ENCODE measurements at regions not wholly inside any gene's neighbourhood (a gene's known extent, or its start where the extent isn't known, plus 50 kb on each side); places are given as distances from the start of the nearest gene placed in this dataset.

DNA sequence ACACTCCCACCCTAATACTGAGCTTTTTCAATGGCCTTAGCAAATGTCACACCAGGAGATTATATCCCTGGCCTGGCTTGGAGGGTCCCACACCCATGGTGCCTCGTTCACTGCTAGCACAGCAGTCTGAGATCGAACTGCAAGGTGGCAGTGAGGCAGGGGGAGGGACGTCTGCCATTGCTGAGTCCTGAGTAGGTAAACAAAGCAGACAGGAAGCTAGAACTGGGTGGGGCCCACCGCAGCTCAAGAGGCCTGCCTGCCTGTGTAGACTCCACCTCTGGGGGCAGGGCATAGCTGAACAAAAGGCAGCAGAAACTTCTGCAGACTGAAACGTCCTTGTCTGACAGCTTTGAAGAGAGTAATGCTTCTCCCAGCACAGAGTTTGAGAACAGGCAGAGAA, 338.9 kb upstream of the MBL2 start:
- intact Hi-C loops (cut with micrococcal nuclease), result no loop called here
- no peak overlapping the region for H3K4me3 Mint-ChIP-seq
- DNase-seq (peak; percentile 22), ATAC-seq (no peak)
- peaks cover 19% of the 10 kb centered on the region for H3K9me3 Mint-ChIP-seq
- ChIA-PET CTCF (no interaction called here), POLR2A (no interaction called here)
- no peak for TF ChIP-seq CTCF (IDR thresholded peaks at IDR 0.05)
- no peaks in the 10 kb centered on the region for H3K27me3 Mint-ChIP-seq
- H3K36me3 Mint-ChIP-seq (ENCODE audit: low read depth), result no peaks in the 10 kb centered on the region
- H3K4me1 Mint-ChIP-seq (ENCODE audit: low read depth), result no peaks in the 10 kb centered on the region
- no peak overlapping the region for H3K27ac Mint-ChIP-seq

GRCh38 chr10:53109320-53109719, 336.7 kb upstream of the MBL2 start:
- intact Hi-C loops (cut with micrococcal nuclease), result no loop called here
- Mint-ChIP-seq H3K9me3 (peaks cover 12% of the 10 kb centered on the region), H3K36me3 (ENCODE audit: low read depth) (no peaks in the 10 kb centered on the region), H3K27me3 (no peaks in the 10 kb centered on the region), H3K4me3 (no peak overlapping the region), H3K27ac (no peak overlapping the region), H3K4me1 (ENCODE audit: low read depth) (no peaks in the 10 kb centered on the region)
- DNase-seq (no peak), ATAC-seq (no peak)
- POLR2A ChIA-PET, result no interaction called here
- TF ChIP-seq CTCF (IDR thresholded peaks at IDR 0.05), result no peak
- CTCF ChIA-PET, result no interaction called here

DNA sequence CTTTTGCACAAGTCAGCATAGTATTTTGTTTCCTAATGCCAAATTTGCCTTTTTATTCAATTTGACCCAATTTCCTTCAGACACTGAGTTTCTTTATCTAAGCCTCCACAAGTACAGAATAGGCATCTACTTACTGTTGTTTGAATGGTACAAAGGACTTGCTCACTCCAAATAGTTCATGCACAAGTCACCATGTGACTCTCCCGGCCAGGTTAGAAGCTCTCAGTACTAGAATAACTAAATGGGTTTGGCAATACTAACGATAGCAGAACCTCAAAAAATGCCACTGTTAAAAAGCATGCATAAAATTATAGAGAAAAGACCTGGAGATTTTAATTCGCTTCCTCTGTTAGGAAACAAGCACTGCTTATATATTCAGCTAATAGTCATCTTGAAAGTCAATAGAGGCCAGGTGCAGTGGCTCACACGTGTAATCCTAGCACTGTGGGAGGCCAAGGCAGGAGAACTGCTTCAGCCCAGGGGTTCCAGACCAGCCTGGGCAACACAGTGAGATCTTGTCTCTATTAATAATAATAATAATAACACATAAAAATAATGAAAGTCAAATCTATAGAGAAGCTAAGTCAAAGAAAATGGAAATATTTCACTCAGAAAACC, 335.8 kb upstream of the MBL2 start:
- H3K36me3 Mint-ChIP-seq (ENCODE audit: low read depth), result no peaks in the 10 kb centered on the region
- DNase-seq, result no peak
- H3K4me3 Mint-ChIP-seq, result no peak overlapping the region
- ChIA-PET POLR2A (no interaction called here), CTCF (no interaction called here)
- TF ChIP-seq CTCF (IDR thresholded peaks at IDR 0.05), result no peak
- intact Hi-C loops (cut with micrococcal nuclease), result no loop called here
- peaks cover 15% of the 10 kb centered on the region for H3K9me3 Mint-ChIP-seq
- no peaks in the 10 kb centered on the region for H3K4me1 Mint-ChIP-seq (ENCODE audit: low read depth)
- H3K27ac Mint-ChIP-seq, result no peak overlapping the region
- no peak for ATAC-seq
- no peaks in the 10 kb centered on the region for H3K27me3 Mint-ChIP-seq

- peaks cover 14% of the 10 kb centered on the region for H3K9me3 Mint-ChIP-seq
- no peaks in the 10 kb centered on the region for H3K36me3 Mint-ChIP-seq (ENCODE audit: low read depth)
- H3K27ac Mint-ChIP-seq, result no peak overlapping the region
- ChIA-PET CTCF (no interaction called here), POLR2A (no interaction called here)
- H3K27me3 Mint-ChIP-seq, result no peaks in the 10 kb centered on the region
- TF ChIP-seq CTCF (IDR thresholded peaks at IDR 0.05), result no peak
- no peaks in the 10 kb centered on the region for H3K4me1 Mint-ChIP-seq (ENCODE audit: low read depth)
- intact Hi-C loops (cut with micrococcal nuclease), result no loop called here
- no peak overlapping the region for H3K4me3 Mint-ChIP-seq
- DNase-seq (no peak), ATAC-seq (no peak)
Measured at GRCh38 chr10:53107711-53108110, 335.1 kb upstream of the MBL2 start.

DNA sequence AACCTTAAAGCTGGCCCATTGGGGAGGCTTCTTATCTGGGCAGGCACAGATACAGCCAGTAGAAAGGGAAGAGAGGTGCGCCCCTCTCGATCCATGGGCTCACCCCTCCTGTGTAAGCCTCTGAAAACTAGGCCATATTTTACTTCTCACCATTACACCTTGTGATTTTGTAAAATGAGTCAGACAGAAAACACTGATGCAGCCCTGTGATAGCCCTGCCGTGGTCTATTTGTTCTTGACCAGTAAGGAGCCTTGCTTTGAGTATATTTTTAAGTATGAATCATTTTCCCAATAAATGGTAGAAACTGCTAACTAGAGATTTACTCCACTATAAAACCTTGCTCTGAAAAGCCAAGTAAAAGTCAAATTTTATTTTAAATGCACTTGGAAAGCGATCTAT, 329.8 kb upstream of the MBL2 start:
- intact Hi-C loops (cut with micrococcal nuclease), result no loop called here
- Mint-ChIP-seq H3K27ac (no peak overlapping the region), H3K27me3 (no peaks in the 10 kb centered on the region), H3K4me1 (ENCODE audit: low read depth) (no peaks in the 10 kb centered on the region), H3K9me3 (peaks cover 16% of the 10 kb centered on the region), H3K4me3 (no peak overlapping the region), H3K36me3 (ENCODE audit: low read depth) (no peaks in the 10 kb centered on the region)
- POLR2A ChIA-PET, result no interaction called here
- no peak for DNase-seq
- no peak for ATAC-seq
- TF ChIP-seq CTCF (IDR thresholded peaks at IDR 0.05), result no peak
- CTCF ChIA-PET, result no interaction called here
